PFSK-1 (cell line): ENCODE measurements at regions not wholly inside any gene's neighbourhood (a gene's known extent, or its start where the extent isn't known, plus 50 kb on each side); places are given as distances from the start of the nearest gene placed in this dataset.

Experiments
- FOXP2 ChIP-seq: optimal IDR thresholded peaks from 2 replicates; pipeline ENCODE3; 2011; ENCODE audit warnings: borderline replicate concordance, control low read depth, inconsistent platforms; ENCODE audit not compliant: insufficient read depth; ENCODE audit errors: extremely low read length, extremely low read depth
- POLR2AphosphoS5 ChIP-seq: IDR thresholded peaks from 2 replicates; pipeline ENCODE4 v1.6.1; 2012; ENCODE audit warnings: low read depth, mild to moderate bottlenecking, control low read depth, low read length, moderate library complexity
- SIN3A ChIP-seq: IDR thresholded peaks from 2 replicates; pipeline ENCODE4 v1.6.1; 2012; ENCODE audit warnings: mild to moderate bottlenecking, low read length, moderate library complexity, borderline replicate concordance; ENCODE audit not compliant: insufficient read depth
- TAF1 ChIP-seq: IDR thresholded peaks from 2 replicates; pipeline ENCODE4 v1.6.1; 2012; ENCODE audit warnings: low read length, control low read depth, borderline replicate concordance; ENCODE audit not compliant: insufficient read depth
- TF ChIP-seq, protein P1 (sequence below), 2 experiments: IDR thresholded peaks; 2 replicates each; pipeline versions ENCODE4 v1.6.1 to v1.8.0; 2011 to 2012; ENCODE audit warnings: low read depth in 2 of 2, low read length in 2 of 2, control low read depth in 1 of 2, inconsistent platforms in 1 of 2, mild to moderate bottlenecking in 1 of 2, moderate library complexity in 1 of 2; ENCODE audit not compliant: insufficient read depth in 1 of 2

DNA sequence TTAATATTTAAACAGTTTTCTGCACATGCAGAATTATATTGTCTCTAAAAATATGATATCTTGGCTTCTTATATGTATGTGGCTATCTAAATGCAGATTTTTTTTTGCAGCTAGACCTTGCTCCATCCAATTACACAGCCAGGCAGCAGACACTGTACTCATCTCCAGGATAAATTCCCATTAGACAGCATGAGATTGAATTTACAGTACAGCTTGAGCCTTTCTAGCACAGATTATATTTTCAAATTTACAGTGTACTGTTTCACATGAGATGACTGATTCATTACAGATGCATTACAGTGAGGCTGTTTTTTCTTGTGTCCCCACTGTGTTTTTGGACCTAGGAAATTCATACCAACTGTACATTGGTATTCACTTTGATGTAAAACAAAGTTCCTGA lies 134.9 kb downstream of the OTOL1 start:
- TF ChIP-seq TAF1: no peak
- TF ChIP-seq, protein P1, sequence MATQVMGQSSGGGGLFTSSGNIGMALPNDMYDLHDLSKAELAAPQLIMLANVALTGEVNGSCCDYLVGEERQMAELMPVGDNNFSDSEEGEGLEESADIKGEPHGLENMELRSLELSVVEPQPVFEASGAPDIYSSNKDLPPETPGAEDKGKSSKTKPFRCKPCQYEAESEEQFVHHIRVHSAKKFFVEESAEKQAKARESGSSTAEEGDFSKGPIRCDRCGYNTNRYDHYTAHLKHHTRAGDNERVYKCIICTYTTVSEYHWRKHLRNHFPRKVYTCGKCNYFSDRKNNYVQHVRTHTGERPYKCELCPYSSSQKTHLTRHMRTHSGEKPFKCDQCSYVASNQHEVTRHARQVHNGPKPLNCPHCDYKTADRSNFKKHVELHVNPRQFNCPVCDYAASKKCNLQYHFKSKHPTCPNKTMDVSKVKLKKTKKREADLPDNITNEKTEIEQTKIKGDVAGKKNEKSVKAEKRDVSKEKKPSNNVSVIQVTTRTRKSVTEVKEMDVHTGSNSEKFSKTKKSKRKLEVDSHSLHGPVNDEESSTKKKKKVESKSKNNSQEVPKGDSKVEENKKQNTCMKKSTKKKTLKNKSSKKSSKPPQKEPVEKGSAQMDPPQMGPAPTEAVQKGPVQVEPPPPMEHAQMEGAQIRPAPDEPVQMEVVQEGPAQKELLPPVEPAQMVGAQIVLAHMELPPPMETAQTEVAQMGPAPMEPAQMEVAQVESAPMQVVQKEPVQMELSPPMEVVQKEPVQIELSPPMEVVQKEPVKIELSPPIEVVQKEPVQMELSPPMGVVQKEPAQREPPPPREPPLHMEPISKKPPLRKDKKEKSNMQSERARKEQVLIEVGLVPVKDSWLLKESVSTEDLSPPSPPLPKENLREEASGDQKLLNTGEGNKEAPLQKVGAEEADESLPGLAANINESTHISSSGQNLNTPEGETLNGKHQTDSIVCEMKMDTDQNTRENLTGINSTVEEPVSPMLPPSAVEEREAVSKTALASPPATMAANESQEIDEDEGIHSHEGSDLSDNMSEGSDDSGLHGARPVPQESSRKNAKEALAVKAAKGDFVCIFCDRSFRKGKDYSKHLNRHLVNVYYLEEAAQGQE (IDR thresholded peaks at IDR 0.05; ENCODE audit: insufficient read depth in 1 of 2, low read depth in 2 of 2, low read length in 2 of 2): no peak

- TF ChIP-seq FOXP2: no peak
- no peak for TF ChIP-seq TAF1
- TF ChIP-seq SIN3A: no peak
- no peak for TF ChIP-seq POLR2AphosphoS5
- TF ChIP-seq, protein P1 (IDR thresholded peaks at IDR 0.05; ENCODE audit: insufficient read depth in 1 of 2, low read depth in 2 of 2, low read length in 2 of 2): no peak
Observed at GRCh38 chr3:161637559-161637958, 141.0 kb downstream of the OTOL1 start.

GRCh38 chr3:161640181-161640580 lies 143.6 kb downstream of the OTOL1 start:
- TF ChIP-seq TAF1 (no peak), POLR2AphosphoS5 (no peak), FOXP2 (no peak), SIN3A (no peak)
- TF ChIP-seq, protein P1 (IDR thresholded peaks at IDR 0.05; ENCODE audit: insufficient read depth in 1 of 2, low read depth in 2 of 2, low read length in 2 of 2): no peak

DNA sequence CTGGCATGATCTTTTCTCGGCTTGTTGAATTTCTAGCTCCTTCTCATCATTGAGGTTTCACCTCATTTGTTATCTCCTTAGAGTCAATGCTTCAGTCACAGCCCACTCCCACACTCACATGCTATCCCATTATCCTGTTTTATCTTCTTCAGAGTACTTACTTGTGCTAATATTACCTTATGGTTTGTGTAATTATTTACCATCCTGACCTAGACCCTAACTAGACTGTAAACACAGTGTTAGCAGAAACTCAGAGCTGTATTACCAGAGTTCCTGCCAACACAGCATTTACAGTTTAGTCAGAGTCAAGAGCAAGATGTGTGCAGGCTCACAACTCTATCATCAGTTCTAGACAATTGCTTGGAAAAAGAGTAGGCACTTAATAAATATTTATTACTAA lies 144.7 kb downstream of the OTOL1 start:
- TF ChIP-seq, protein P1 (IDR thresholded peaks at IDR 0.05; ENCODE audit: insufficient read depth in 1 of 2, low read depth in 2 of 2, low read length in 2 of 2): no peak
- TF ChIP-seq POLR2AphosphoS5: no peak
- no peak for TF ChIP-seq FOXP2
- TF ChIP-seq TAF1: no peak

GRCh38 chr3:161644891-161645635 lies 148.5 kb downstream of the OTOL1 start:
- TF ChIP-seq TAF1 (no peak), FOXP2 (no peak), SIN3A (no peak), POLR2AphosphoS5 (no peak)
- TF ChIP-seq, protein P1 (IDR thresholded peaks at IDR 0.05; ENCODE audit: insufficient read depth in 1 of 2, low read depth in 2 of 2, low read length in 2 of 2): no peak
